Naive B cell (primary cell): ENCODE measurements at regions not wholly inside any gene's neighbourhood (a gene's known extent, or its start where the extent isn't known, plus 50 kb on each side); places are given as distances from the start of the nearest gene placed in this dataset.
A peak's percentile ranks its signal among the peaks of the same experiment; 100 is the strongest.

Experiments used
- ATAC-seq, 2 donors: fragments of 150-1000 bp; cut with Tn5 transposase; 2 replicates each; pipeline ENCODE4 v1.10.0; 2021; ENCODE audit warnings: low read depth in 2 of 2, mild to moderate bottlenecking in 2 of 2, moderate library complexity in 2 of 2
- DNase-seq: peaks from one replicate; pipeline ENCODE4 v3.0.0; 2022
- H3K27ac Mint-ChIP-seq, 6 donors: one replicate each; pipeline ENCODE4 v1.8.0; 2020 to 2022; ENCODE audit warnings: mild to moderate bottlenecking in 6 of 6, mixed read lengths in 6 of 6, moderate library complexity in 5 of 6, inconsistent platforms in 2 of 6
- H3K27me3 Mint-ChIP-seq, 3 donors: one replicate each; pipeline ENCODE4 v1.8.0; 2021 to 2022; ENCODE audit warnings: mixed read lengths in 3 of 3, mild to moderate bottlenecking in 1 of 3
- H3K36me3 Mint-ChIP-seq, 2 donors: one replicate each; pipeline ENCODE4 v1.8.0; 2020 to 2022; ENCODE audit warnings: mixed read lengths in 2 of 2, inconsistent platforms in 1 of 2, mild to moderate bottlenecking in 1 of 2
- H3K4me1 Mint-ChIP-seq, 3 donors: one replicate each; pipeline ENCODE4 v1.8.0; 2020 to 2022; ENCODE audit warnings: mixed read lengths in 3 of 3, inconsistent platforms in 1 of 3, mild to moderate bottlenecking in 1 of 3, moderate library complexity in 1 of 3
- H3K4me3 Mint-ChIP-seq, 8 donors: one replicate each; pipeline ENCODE4 v1.8.0; 2020 to 2022; ENCODE audit warnings: mild to moderate bottlenecking in 8 of 8, mixed read lengths in 8 of 8, moderate library complexity in 8 of 8, inconsistent platforms in 2 of 8
- H3K9me3 Mint-ChIP-seq, 7 donors: one replicate each; pipeline ENCODE4 v1.8.0; 2020 to 2022; ENCODE audit warnings: mixed read lengths in 7 of 7, mild to moderate bottlenecking in 5 of 7, inconsistent platforms in 2 of 7, moderate library complexity in 1 of 7

GRCh38 chr1:234927971-234928640 is 200.5 kb downstream of the TOMM20 start:
- H3K4me1 Mint-ChIP-seq, result peaks cover 22 to 56% (median 33%) of the 10 kb centered on the region in 3 donors
- H3K27ac Mint-ChIP-seq, result peak overlapping the region in 5 of 6 donors; percentile 29 to 93 (median 90)
- ATAC-seq, result no peak
- no peaks in the 10 kb centered on the region for H3K36me3 Mint-ChIP-seq
- no peaks in the 10 kb centered on the region for H3K27me3 Mint-ChIP-seq
- no peak for DNase-seq
- H3K4me3 Mint-ChIP-seq, result peak overlapping the region in 6 of 8 donors; percentile 41 to 89 (median 80)
- H3K9me3 Mint-ChIP-seq, result peaks cover 0 to 3% (median 0%) of the 10 kb centered on the region in 7 donors

GRCh38 chr1:234927312-234927970 is 201.2 kb downstream of the TOMM20 start:
- Mint-ChIP-seq H3K4me1 (peaks cover 16 to 49% (median 27%) of the 10 kb centered on the region in 3 donors), H3K27me3 (no peaks in the 10 kb centered on the region), H3K9me3 (peaks cover 0 to 3% (median 0%) of the 10 kb centered on the region in 7 donors), H3K4me3 (peak overlapping the region; percentile 41 to 89 (median 82)), H3K36me3 (no peaks in the 10 kb centered on the region), H3K27ac (peak overlapping the region; percentile 29 to 93 (median 86))
- no peak for ATAC-seq
- no peak for DNase-seq

GRCh38 chr1:234926559-234927311 is 201.9 kb downstream of the TOMM20 start:
- H3K4me1 Mint-ChIP-seq, result peaks cover 16 to 46% (median 26%) of the 10 kb centered on the region in 3 donors
- H3K9me3 Mint-ChIP-seq, result peaks cover 0 to 3% (median 0%) of the 10 kb centered on the region in 7 donors
- H3K36me3 Mint-ChIP-seq, result no peaks in the 10 kb centered on the region
- H3K27ac Mint-ChIP-seq, result peak overlapping the region in 5 of 6 donors; percentile 29 to 93 (median 90)
- no peaks in the 10 kb centered on the region for H3K27me3 Mint-ChIP-seq
- DNase-seq, result peak; percentile 38
- H3K4me3 Mint-ChIP-seq, result peak overlapping the region; percentile 41 to 89 (median 82)
- ATAC-seq, result peak; percentile 83 to 90

- peak overlapping the region in 7 of 8 donors; percentile 41 to 89 (median 80) for H3K4me3 Mint-ChIP-seq
- no peaks in the 10 kb centered on the region for H3K27me3 Mint-ChIP-seq
- peaks cover 0 to 3% (median 0%) of the 10 kb centered on the region in 7 donors for H3K9me3 Mint-ChIP-seq
- H3K27ac Mint-ChIP-seq, result peak overlapping the region in 4 of 6 donors; percentile 19 to 92 (median 53)
- peaks cover 16 to 46% (median 26%) of the 10 kb centered on the region in 3 donors for H3K4me1 Mint-ChIP-seq
- ATAC-seq, result no peak
- no peaks in the 10 kb centered on the region for H3K36me3 Mint-ChIP-seq
- DNase-seq, result no peak
Measured at GRCh38 chr1:234926264-234926558, 202.4 kb downstream of the TOMM20 start.

- Mint-ChIP-seq H3K36me3 (no peaks in the 10 kb centered on the region), H3K9me3 (peaks cover 0 to 3% (median 0%) of the 10 kb centered on the region in 7 donors), H3K27ac (peak overlapping the region in 5 of 6 donors; percentile 15 to 49 (median 29)), H3K27me3 (no peaks in the 10 kb centered on the region), H3K4me1 (peaks cover 16 to 46% (median 26%) of the 10 kb centered on the region in 3 donors), H3K4me3 (peak overlapping the region in 6 of 8 donors; percentile 25 to 89 (median 64))
- DNase-seq (no peak), ATAC-seq (no peak)
Measured at GRCh38 chr1:234925440-234926263, 203.0 kb downstream of the TOMM20 start.

GRCh38 chr1:234924450-234925355 is 203.9 kb downstream of the TOMM20 start:
- DNase-seq (peak; percentile 9), ATAC-seq (peak in 1 of 2 donors; percentile 39)
- H3K27me3 Mint-ChIP-seq, result no peaks in the 10 kb centered on the region
- peak overlapping the region in 5 of 6 donors; percentile 12 to 91 (median 58) for H3K27ac Mint-ChIP-seq
- peak overlapping the region in 5 of 8 donors; percentile 4 to 64 (median 32) for H3K4me3 Mint-ChIP-seq
- no peaks in the 10 kb centered on the region for H3K36me3 Mint-ChIP-seq
- H3K9me3 Mint-ChIP-seq, result peaks cover 0 to 3% (median 0%) of the 10 kb centered on the region in 7 donors
- H3K4me1 Mint-ChIP-seq, result peaks cover 16 to 46% (median 26%) of the 10 kb centered on the region in 3 donors

GRCh38 chr1:234923626-234924025 is 205.0 kb downstream of the TOMM20 start:
- no peaks in the 10 kb centered on the region for H3K36me3 Mint-ChIP-seq
- no peak for DNase-seq
- no peak for ATAC-seq
- no peak overlapping the region for H3K4me3 Mint-ChIP-seq
- peaks cover 16 to 50% (median 26%) of the 10 kb centered on the region in 3 donors for H3K4me1 Mint-ChIP-seq
- H3K27ac Mint-ChIP-seq, result peak overlapping the region in 1 of 6 donors; percentile 8
- no peaks in the 10 kb centered on the region for H3K27me3 Mint-ChIP-seq
- H3K9me3 Mint-ChIP-seq, result peaks cover 0 to 3% (median 0%) of the 10 kb centered on the region in 7 donors

- ATAC-seq, result no peak
- Mint-ChIP-seq H3K4me1 (peaks cover 16 to 45% (median 22%) of the 10 kb centered on the region in 3 donors), H3K27me3 (no peaks in the 10 kb centered on the region), H3K4me3 (no peak overlapping the region), H3K9me3 (peaks cover 0 to 3% (median 0%) of the 10 kb centered on the region in 7 donors), H3K27ac (peak overlapping the region in 1 of 6 donors; percentile 33), H3K36me3 (no peaks in the 10 kb centered on the region)
- DNase-seq, result no peak
Measured at GRCh38 chr1:234922987-234923386, 205.7 kb downstream of the TOMM20 start.

GRCh38 chr1:234921266-234922062 is 207.2 kb downstream of the TOMM20 start:
- Mint-ChIP-seq H3K36me3 (no peaks in the 10 kb centered on the region), H3K9me3 (peaks cover 0 to 3% (median 0%) of the 10 kb centered on the region in 7 donors), H3K27ac (no peak overlapping the region), H3K4me3 (no peak overlapping the region), H3K27me3 (no peaks in the 10 kb centered on the region), H3K4me1 (peaks cover 5 to 32% (median 7%) of the 10 kb centered on the region in 3 donors)
- ATAC-seq (no peak), DNase-seq (no peak)

- H3K36me3 Mint-ChIP-seq, result no peaks in the 10 kb centered on the region
- DNase-seq, result no peak
- no peak overlapping the region for H3K27ac Mint-ChIP-seq
- no peaks in the 10 kb centered on the region for H3K27me3 Mint-ChIP-seq
- peak overlapping the region in 1 of 8 donors; percentile 30 for H3K4me3 Mint-ChIP-seq
- H3K4me1 Mint-ChIP-seq, result peaks cover 0 to 32% (median under 1%) of the 10 kb centered on the region in 3 donors
- ATAC-seq, result no peak
- peaks cover 0 to 3% (median 0%) of the 10 kb centered on the region in 7 donors for H3K9me3 Mint-ChIP-seq
Measured at GRCh38 chr1:234920843-234921140, 207.8 kb downstream of the TOMM20 start.

GRCh38 chr1:234920136-234920842 is 208.3 kb downstream of the TOMM20 start:
- Mint-ChIP-seq H3K27ac (no peak overlapping the region), H3K27me3 (no peaks in the 10 kb centered on the region), H3K4me3 (peak overlapping the region in 1 of 8 donors; percentile 30), H3K36me3 (no peaks in the 10 kb centered on the region), H3K4me1 (peaks cover 0 to 27% (median 3%) of the 10 kb centered on the region in 3 donors), H3K9me3 (peaks cover 0 to 3% (median 0%) of the 10 kb centered on the region in 7 donors)
- no peak for DNase-seq
- ATAC-seq, result no peak
